ENCODE measurements at regions not wholly inside any gene's neighbourhood (a gene's known extent, or its start where the extent isn't known, plus 50 kb on each side); places are given as distances from the start of the nearest gene placed in this dataset.

GRCh38 chr10:43906490-43906889, 257.8 kb upstream of the ZNF32 start:
- TF ChIP-seq CTCF (IDR thresholded peaks at IDR 0.05) (no peak), POLR2A (IDR thresholded peaks at IDR 0.05) (no peak), POLR2AphosphoS5 (IDR thresholded peaks at IDR 0.05) (no peak), EP300 (IDR thresholded peaks at IDR 0.05) (no peak)
